ENCODE measurements at regions not wholly inside any gene's neighbourhood (a gene's known extent, or its start where the extent isn't known, plus 50 kb on each side); places are given as distances from the start of the nearest gene placed in this dataset.
"Not testable (repeated sequence)": the region's sequence is repeated elsewhere in the genome, so short reads cannot be mapped to it uniquely, and the experiment has no call there.

DNA sequence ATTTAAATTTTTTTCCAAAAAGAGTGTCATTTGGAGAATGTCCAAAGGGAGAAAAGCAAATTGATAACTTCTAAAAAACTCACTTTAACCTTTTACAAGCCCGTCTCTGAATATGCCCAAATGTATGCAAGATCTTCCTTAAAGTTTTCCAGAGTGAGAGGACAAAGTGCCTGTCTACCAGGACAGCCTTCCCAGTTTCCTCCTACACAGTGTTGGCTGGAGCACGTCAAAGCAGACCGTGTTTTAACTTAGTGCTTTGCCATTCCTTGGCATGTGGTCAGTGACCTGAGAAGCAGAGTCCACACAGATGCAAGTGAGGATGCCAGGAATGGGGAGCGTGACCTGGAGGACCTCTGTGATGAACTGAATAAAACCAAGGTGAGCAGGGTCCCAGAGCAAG is 245.7 kb downstream of the FAM43A start:
- no peak for DNase-seq

GRCh38 chr3:194931865-194932264 is 246.2 kb downstream of the FAM43A start:
- DNase-seq = no peak

GRCh38 chr3:194933465-194933864 is 247.8 kb downstream of the FAM43A start:
- DNase-seq = no peak

DNA sequence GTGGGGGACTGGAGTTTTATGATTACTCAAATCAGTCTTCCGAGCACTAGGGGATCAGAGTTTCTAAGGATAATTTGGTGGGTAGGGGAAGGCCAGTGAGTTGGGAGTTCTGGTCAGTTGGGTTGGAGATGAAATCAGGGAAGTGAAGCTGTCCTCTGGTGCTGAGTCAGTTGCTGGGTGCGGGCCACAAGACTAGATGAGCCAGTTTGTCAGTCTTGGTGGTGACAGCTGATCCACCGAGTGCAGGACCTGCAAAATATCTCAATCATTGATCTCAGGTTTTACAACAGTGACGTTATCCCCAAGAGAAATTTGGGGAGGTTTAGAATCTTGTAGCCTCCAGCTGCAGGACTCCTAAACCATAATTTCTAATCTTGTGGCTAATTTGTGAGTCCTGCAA is 249.4 kb downstream of the FAM43A start:
- no peak for DNase-seq

DNA sequence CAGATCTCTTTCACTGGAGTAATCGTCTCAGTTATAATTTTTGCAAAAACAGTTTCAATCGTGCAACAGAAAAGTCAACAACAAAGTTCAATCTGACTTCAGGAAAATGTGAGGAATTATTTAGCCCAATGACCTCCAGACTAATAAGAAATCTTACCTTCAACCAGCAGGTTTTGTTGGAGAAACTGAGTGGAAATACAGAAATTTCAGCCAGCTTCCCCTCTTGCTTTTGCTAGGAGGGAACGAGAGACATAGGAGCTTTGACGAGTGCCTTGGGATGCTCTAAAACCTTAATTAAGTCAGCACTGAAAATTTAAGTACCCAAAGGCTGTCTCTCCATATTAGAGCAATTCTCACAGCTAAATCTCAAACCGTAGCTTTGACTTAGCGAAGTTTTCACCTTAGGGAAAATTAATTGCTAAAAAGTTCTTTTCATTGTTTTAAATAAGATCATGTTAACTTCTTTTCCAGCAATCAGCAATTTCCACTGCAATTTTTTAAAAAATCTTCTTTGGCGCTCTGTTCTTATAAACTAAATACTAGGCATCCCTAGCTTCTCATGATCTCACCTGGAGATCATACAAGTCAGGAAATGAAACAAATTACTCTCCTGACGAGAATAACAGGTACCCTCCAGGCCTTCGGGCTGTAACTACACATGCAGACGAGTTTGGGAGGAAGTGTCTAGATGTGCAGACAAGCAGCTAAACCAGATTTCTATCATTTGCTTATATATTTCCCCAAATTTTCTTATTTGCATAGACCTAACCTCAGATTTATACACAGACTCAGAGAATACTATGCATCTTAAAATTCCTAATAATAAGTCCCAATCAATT is 250.2 kb downstream of the FAM43A start:
- no peak for DNase-seq

- no peak for DNase-seq
These were observed 251.0 kb downstream of the FAM43A start for GRCh38 chr3:194936659-194937058.

- no peak for DNase-seq
These were observed 251.5 kb downstream of the FAM43A start for GRCh38 chr3:194937144-194937543.

DNA sequence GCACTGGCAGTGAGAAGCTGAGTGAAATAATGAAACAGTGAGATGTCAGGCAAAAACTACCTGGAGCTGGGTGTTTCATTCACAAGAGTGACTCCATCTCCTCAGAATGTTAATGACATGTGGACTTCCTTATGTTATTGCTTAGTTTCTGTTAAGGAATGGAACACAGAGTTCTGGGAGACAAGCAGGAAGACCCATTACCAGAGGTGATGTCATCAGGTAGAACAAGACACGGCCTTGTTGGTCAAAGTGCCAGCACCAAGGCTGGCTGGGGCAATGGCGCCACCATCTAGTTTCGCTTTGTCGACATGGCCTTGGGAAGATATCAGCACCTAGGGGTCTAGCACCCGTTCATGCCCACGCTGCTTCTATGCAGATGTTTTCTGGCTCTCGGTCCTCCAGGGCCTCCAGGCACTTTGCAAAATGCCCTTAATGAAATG is 252.2 kb downstream of the FAM43A start:
- no peak for DNase-seq

GRCh38 chr3:194938845-194939531 is 253.3 kb downstream of the FAM43A start:
- DNase-seq = no peak

DNA sequence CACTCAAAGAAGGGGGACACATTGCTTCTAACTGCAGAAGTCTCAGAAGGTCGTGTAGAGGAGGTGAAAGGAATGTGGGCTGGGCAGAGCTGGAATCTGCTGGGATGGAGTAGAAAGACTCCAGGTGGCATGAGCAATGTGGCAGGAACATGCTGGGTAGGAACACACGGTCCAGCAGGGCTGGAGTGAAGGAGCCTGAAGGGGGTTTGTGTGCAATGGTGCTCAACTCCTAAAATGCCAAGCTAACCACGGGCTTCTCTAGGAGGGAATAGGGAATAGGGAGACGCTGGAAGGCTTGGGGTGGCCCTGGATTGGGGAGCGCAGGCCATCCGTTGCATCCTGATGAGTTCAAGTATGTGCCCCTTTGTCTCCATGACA is 253.8 kb downstream of the FAM43A start:
- DNase-seq = no peak

- no peak for DNase-seq
These were observed 254.5 kb downstream of the FAM43A start for GRCh38 chr3:194939949-194940770.

GRCh38 chr3:194941360-194941955 is 255.8 kb downstream of the FAM43A start:
- no peak for DNase-seq

- no peak for DNase-seq
These were observed 256.4 kb downstream of the FAM43A start for GRCh38 chr3:194941956-194942511.

- no peak for DNase-seq
These were observed 258.8 kb downstream of the FAM43A start for GRCh38 chr3:194944526-194944925.

DNA sequence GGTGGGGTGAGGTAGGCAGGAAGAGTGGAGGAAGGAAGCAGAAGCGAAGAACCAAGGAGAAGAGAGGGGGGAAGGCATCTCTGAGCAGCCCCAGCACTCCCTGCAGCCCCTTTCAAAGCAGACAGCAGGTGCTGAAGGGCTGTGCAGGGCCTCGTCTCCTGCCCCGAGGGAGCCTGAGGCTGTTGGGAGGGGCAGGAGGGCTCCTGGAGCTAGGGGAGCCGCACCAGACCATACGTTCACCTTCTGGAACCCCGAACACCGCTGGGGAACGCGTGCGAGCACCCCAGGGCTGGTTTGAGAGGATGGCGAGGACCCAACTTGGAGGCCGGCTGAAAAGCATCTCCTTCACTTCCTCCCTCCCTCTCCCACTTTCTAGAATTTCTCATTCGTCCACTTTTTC is 259.8 kb downstream of the FAM43A start:
- DNase-seq = no peak

GRCh38 chr3:194946091-194946490 is 260.4 kb downstream of the FAM43A start:
- DNase-seq = no peak

DNA sequence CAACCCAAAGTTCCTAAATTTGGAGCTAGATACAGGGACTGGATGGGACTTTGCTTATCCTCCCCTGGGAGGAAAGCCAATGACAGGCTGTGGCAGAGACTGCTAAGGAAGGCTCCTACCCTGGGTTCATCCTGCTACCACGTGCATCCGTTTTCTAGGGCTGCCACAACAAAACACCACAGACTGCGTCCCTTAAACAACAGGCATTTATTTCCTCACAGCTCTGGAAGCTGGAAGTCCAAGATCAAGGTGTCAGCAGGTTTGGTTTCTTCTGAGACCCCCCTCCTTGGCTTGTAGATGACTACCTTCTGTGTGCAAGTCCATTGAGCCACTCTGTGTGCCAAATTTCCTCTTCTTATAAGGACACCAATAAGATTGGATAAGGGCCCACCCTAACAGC is 263.9 kb downstream of the FAM43A start:
- no peak for DNase-seq

GRCh38 chr3:194950906-194951628 is 265.4 kb downstream of the FAM43A start:
- no peak for DNase-seq

DNA sequence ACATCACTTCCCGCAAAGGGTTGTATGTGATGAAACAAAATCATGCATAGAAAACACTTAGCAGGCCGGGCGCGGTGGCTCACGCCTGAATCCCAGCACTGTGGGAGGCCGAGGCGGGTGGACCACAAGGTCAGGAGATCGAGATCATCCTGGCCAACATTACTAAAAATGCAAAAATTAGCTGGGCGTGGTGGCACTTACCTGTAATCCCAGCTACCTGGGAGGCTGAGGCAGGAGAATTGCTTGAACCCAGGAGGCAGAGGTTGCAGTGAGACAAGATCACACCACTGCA is 265.9 kb downstream of the FAM43A start:
- DNase-seq = not testable (repeated sequence)

GRCh38 chr3:194951931-194952582 is 266.4 kb downstream of the FAM43A start:
- DNase-seq = no peak

DNA sequence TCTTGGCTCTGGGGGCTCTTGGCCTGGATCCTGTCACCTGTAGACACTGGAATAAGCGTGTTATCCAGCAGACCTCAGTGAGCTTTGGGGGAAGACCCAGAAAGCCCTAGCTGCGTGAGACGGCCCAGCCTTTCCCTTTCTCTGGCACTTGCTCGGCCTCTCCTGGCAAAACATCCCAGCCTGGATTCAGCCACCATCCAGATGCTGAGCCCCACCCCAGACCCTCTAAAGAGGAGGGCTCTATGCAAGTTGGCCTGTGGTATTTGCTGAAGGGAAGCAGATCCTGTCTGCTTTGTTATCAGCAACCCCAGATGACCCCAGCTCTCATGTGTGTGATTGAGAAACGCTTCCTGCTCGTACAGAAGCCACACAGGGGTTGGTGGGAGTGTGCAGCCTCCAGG is 267.2 kb downstream of the FAM43A start:
- DNase-seq = no peak

- no peak for DNase-seq
These were observed 267.6 kb downstream of the FAM43A start for GRCh38 chr3:194953291-194953690.

Measured in NCI-H524 treated with DMSO at 0.1 percent for 48 hours (cell line).